Endothelial cell of umbilical vein (primary cell): ENCODE measurements at regions not wholly inside any gene's neighbourhood (a gene's known extent, or its start where the extent isn't known, plus 50 kb on each side); places are given as distances from the start of the nearest gene placed in this dataset.

ENCODE experiments used
- CTCF ChIP-seq, 2 donors: IDR thresholded peaks; 1 replicate in 1 of 2; 2 replicates in 1 of 2; pipeline ENCODE4 v1.5.1; 2011; ENCODE audit warnings: low read length in 2 of 2, mild to moderate bottlenecking in 2 of 2, moderate library complexity in 2 of 2, control low read depth in 1 of 2, inconsistent platforms in 1 of 2, low read depth in 1 of 2; ENCODE audit not compliant: insufficient read depth in 1 of 2; ENCODE audit errors: extremely low read depth in 1 of 2
- FOS ChIP-seq: IDR thresholded peaks from 2 replicates; pipeline ENCODE4 v1.6.1; 2011; ENCODE audit warnings: mild to moderate bottlenecking, low read length, moderate library complexity, borderline replicate concordance; ENCODE audit not compliant: insufficient read depth
- POLR2A ChIP-seq: IDR thresholded peaks from 2 replicates; pipeline ENCODE4 v1.6.1; 2012; ENCODE audit warnings: low read depth, mild to moderate bottlenecking, control low read depth, low read length
- POLR2AphosphoS5 ChIP-seq: IDR thresholded peaks from 2 replicates; pipeline ENCODE4 v1.6.1; 2012; ENCODE audit warnings: low read depth, mild to moderate bottlenecking, control low read depth, low read length, moderate library complexity; ENCODE audit not compliant: insufficient read depth
- TF ChIP-seq, protein P1 (sequence below): IDR thresholded peaks from 2 replicates; pipeline ENCODE4 v1.6.1; 2011; ENCODE audit not compliant: insufficient read depth, insufficient read length

DNA sequence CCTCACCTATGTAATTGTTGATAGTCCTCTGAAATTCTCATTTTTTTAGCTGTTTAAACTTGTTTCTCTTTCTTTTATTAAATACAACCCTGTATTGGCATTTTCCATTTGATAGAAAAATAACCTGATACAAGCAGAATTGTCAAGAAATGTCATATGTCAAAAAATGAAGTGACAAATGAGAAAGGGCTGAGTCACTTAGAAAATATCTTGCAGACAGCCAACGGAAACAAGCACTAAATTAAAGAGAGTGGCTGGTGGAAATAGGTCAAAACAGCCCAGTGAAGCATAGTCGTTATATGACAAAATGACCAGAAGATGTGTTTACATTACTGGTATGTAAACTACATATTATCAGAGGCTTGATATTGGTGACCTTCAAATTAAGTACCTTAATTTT is 484.4 kb downstream of the PLA2G4A start:
- TF ChIP-seq POLR2AphosphoS5: no peak
- TF ChIP-seq, protein P1, sequence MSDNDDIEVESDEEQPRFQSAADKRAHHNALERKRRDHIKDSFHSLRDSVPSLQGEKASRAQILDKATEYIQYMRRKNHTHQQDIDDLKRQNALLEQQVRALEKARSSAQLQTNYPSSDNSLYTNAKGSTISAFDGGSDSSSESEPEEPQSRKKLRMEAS: no peak
- TF ChIP-seq FOS: peak; percentile 20
- no peak for TF ChIP-seq CTCF (IDR thresholded peaks at IDR 0.05; ENCODE audit: extremely low read depth in 1 of 2, insufficient read depth in 1 of 2, low read depth in 1 of 2, low read length in 2 of 2)
- TF ChIP-seq POLR2A: no peak
